HCT116 (cell line): ENCODE measurements at regions not wholly inside any gene's neighbourhood (a gene's known extent, or its start where the extent isn't known, plus 50 kb on each side); places are given as distances from the start of the nearest gene placed in this dataset.
"Not testable (repeated sequence)": the region's sequence is repeated elsewhere in the genome, so short reads cannot be mapped to it uniquely, and the experiment has no call there.

Experiments used
- CEBPB ChIP-seq: IDR thresholded peaks from 2 replicates; pipeline ENCODE4 v1.6.1; 2012; ENCODE audit warnings: low read depth
- EZH2 ChIP-seq: fragments of 200-600 bp; sonication (generic); IDR thresholded peaks from 2 replicates; pipeline ENCODE4 v1.6.1; 2017; ENCODE audit warnings: antibody characterized with exemption, mixed run types
- EZH2phosphoT487 ChIP-seq: fragments of 200-600 bp; IDR thresholded peaks from 2 replicates; pipeline ENCODE4 v1.6.1; 2018; ENCODE audit warnings: antibody characterized with exemption, borderline replicate concordance
- FOSL1 ChIP-seq: IDR thresholded peaks from 2 replicates; pipeline ENCODE4 v1.6.1; 2012; ENCODE audit warnings: low read depth
- JUND ChIP-seq: IDR thresholded peaks from 2 replicates; pipeline ENCODE4 v1.6.1; 2012
- POLR2A ChIP-seq: IDR thresholded peaks from 2 replicates; pipeline ENCODE4 v1.7.0; 2011; ENCODE audit warnings: borderline replicate concordance; ENCODE audit not compliant: insufficient read depth, insufficient read length; ENCODE audit errors: extremely low read depth
- POLR2AphosphoS5 ChIP-seq: IDR thresholded peaks from 2 replicates; pipeline ENCODE4 v1.6.1; 2011; ENCODE audit warnings: mild to moderate bottlenecking, low read depth, low read length, moderate library complexity
- SIN3A ChIP-seq: IDR thresholded peaks from 2 replicates; pipeline ENCODE4 v1.6.1; 2012; ENCODE audit warnings: low read depth
- SP1 ChIP-seq: IDR thresholded peaks from 2 replicates; pipeline ENCODE4 v1.6.1; 2012; ENCODE audit warnings: low read depth
- YY1 ChIP-seq: IDR thresholded peaks from 2 replicates; pipeline ENCODE4 v1.6.1; 2011; ENCODE audit warnings: low read length, low read depth, moderate library complexity, mild to moderate bottlenecking; ENCODE audit not compliant: insufficient replicate concordance; ENCODE audit errors: extremely low read depth
- ZNF274 ChIP-seq: fragments of 200-500 bp; sonication (Bioruptor generic); IDR thresholded peaks from 2 replicates; pipeline ENCODE4 v1.6.1; 2014; ENCODE audit warnings: mild to moderate bottlenecking, low read depth, low read length, inconsistent platforms
- TF ChIP-seq, protein P1 (sequence below): IDR thresholded peaks from 2 replicates; pipeline ENCODE4 v1.6.1; 2012
- TF ChIP-seq, protein P2 (sequence below), 3 experiments: fragments of 200-600 bp in 1 of 3; sonication (generic) in 1 of 3; IDR thresholded peaks in 2 of 3; conservative IDR thresholded peaks in 1 of 3; 2 replicates each; pipeline ENCODE4 v1.5.1; 2012 to 2017; ENCODE audit warnings: low read depth in 2 of 3, low read length in 2 of 3, antibody characterized with exemption in 1 of 3, borderline replicate concordance in 1 of 3, control low read depth in 1 of 3, mild to moderate bottlenecking in 1 of 3, mixed read lengths in 1 of 3, mixed run types in 1 of 3, moderate library complexity in 1 of 3; ENCODE audit not compliant: insufficient read depth in 1 of 3
- TF ChIP-seq, protein P3 (sequence below): IDR thresholded peaks from 2 replicates; pipeline ENCODE4 v1.6.1; 2012

DNA sequence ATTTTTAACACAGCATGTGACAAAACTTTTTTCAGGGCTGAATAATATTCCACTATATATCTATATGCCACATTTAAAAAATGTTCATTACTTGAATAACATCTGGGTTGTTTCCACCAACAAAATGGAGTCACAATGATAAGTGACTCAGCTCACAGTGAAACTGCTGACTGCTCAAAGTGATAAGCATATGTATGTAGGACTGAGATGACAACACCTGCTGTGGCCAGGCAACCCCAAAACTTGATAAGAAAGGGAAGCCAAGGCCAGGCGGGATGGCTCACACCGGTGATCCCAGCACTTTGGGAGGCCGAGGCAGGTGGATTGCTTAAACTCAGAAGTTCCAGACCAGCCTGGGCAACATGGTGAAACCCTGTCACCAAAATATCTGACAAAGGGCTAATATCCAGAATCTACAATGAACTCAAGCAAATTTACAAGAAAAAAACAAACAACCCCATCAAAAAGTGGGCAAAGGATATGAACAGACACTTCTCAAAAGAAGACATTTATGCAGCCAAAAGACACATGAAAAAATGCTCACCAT lies 99.2 kb upstream of the TERB2 start:
- not testable (repeated sequence) for TF ChIP-seq POLR2A, SIN3A, CEBPB, YY1, EZH2phosphoT487, SP1, EZH2, FOSL1, JUND, POLR2AphosphoS5, ZNF274
- TF ChIP-seq, protein P1, sequence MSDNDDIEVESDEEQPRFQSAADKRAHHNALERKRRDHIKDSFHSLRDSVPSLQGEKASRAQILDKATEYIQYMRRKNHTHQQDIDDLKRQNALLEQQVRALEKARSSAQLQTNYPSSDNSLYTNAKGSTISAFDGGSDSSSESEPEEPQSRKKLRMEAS, result not testable (repeated sequence)
- TF ChIP-seq, protein P2, sequence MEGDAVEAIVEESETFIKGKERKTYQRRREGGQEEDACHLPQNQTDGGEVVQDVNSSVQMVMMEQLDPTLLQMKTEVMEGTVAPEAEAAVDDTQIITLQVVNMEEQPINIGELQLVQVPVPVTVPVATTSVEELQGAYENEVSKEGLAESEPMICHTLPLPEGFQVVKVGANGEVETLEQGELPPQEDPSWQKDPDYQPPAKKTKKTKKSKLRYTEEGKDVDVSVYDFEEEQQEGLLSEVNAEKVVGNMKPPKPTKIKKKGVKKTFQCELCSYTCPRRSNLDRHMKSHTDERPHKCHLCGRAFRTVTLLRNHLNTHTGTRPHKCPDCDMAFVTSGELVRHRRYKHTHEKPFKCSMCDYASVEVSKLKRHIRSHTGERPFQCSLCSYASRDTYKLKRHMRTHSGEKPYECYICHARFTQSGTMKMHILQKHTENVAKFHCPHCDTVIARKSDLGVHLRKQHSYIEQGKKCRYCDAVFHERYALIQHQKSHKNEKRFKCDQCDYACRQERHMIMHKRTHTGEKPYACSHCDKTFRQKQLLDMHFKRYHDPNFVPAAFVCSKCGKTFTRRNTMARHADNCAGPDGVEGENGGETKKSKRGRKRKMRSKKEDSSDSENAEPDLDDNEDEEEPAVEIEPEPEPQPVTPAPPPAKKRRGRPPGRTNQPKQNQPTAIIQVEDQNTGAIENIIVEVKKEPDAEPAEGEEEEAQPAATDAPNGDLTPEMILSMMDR (IDR thresholded peaks at IDR 0.05 in 2 of 3, conservative IDR thresholded peaks at IDR 0.05 in 1 of 3; ENCODE audit: borderline replicate concordance in 1 of 3, insufficient read depth in 1 of 3, low read depth in 2 of 3, low read length in 2 of 3), result not testable (repeated sequence)
- TF ChIP-seq, protein P3, sequence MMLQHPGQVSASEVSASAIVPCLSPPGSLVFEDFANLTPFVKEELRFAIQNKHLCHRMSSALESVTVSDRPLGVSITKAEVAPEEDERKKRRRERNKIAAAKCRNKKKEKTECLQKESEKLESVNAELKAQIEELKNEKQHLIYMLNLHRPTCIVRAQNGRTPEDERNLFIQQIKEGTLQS, result not testable (repeated sequence)
